K562 (cell line): ENCODE measurements at regions not wholly inside any gene's neighbourhood (a gene's known extent, or its start where the extent isn't known, plus 50 kb on each side); places are given as distances from the start of the nearest gene placed in this dataset.

Source experiments
- ATF3 ChIP-seq, 2 experiments: fragments of 450-650 bp in 1 of 2; sonication (generic) in 1 of 2; formaldehyde crosslinking in 1 of 2; IDR thresholded peaks in 1 of 2; conservative IDR thresholded peaks in 1 of 2; 2 replicates each; pipeline versions ENCODE4 v1.6.1 to v1.8.1; 2016 to 2023; ENCODE audit warnings: mild to moderate bottlenecking in 2 of 2, moderate library complexity in 2 of 2, inconsistent platforms in 1 of 2, missing genetic modification reagents in 1 of 2
- CEBPB ChIP-seq: fragments of 450-650 bp; IDR thresholded peaks from 2 replicates; pipeline ENCODE4 v1.6.1; 2016; ENCODE audit warnings: missing genetic modification characterization, missing compliant biosample characterization
- CTCF ChIP-seq, 3 experiments: IDR thresholded peaks in 2 of 3; conservative IDR thresholded peaks in 1 of 3; 2 replicates each; pipeline ENCODE4 v1.5.1; 2011 to 2012; ENCODE audit warnings: low read length in 3 of 3, mild to moderate bottlenecking in 3 of 3, control low read depth in 2 of 3, improper control_type of control experiment in 1 of 3, inconsistent platforms in 1 of 3, low read depth in 1 of 3, mixed read lengths in 1 of 3, moderate library complexity in 1 of 3; ENCODE audit not compliant: insufficient read depth in 2 of 3
- GABPB1 ChIP-seq: sonication (generic); formaldehyde crosslinking; IDR thresholded peaks from 2 replicates; pipeline ENCODE4 v1.8.0; 2022; ENCODE audit warnings: mild to moderate bottlenecking, missing genetic modification reagents
- HMGXB4 ChIP-seq: sonication (generic); formaldehyde crosslinking; IDR thresholded peaks from 2 replicates; pipeline ENCODE4 v1.8.1; 2023; ENCODE audit warnings: mild to moderate bottlenecking, missing genetic modification reagents
- JUNB ChIP-seq: fragments of 450-650 bp; formaldehyde crosslinking; conservative IDR thresholded peaks from 2 replicates; pipeline ENCODE4 v1.4.0; 2020; ENCODE audit warnings: mild to moderate bottlenecking
- NCOA4 ChIP-seq: fragments of 450-650 bp; IDR thresholded peaks from 2 replicates; pipeline ENCODE4 v1.6.1; 2018; ENCODE audit warnings: mild to moderate bottlenecking; ENCODE audit not compliant: partially characterized antibody
- NR2C2 ChIP-seq, 2 experiments: fragments of 200-800 bp in 1 of 2; sonication (Bioruptor generic) in 1 of 2; sonication (generic) in 1 of 2; formaldehyde crosslinking in 1 of 2; IDR thresholded peaks; 2 replicates each; pipeline versions ENCODE4 v1.6.1 to v1.8.0; 2016 to 2022; ENCODE audit warnings: mild to moderate bottlenecking in 1 of 2, missing compliant biosample characterization in 1 of 2, missing genetic modification characterization in 1 of 2, missing genetic modification reagents in 1 of 2
- RFX5 ChIP-seq: IDR thresholded peaks from 2 replicates; pipeline ENCODE4 v1.6.1; 2011; ENCODE audit warnings: low read depth, mild to moderate bottlenecking, improper control_type of control experiment, low read length
- USF1 ChIP-seq: sonication (generic); formaldehyde crosslinking; IDR thresholded peaks from 2 replicates; pipeline ENCODE4 v1.9.0; 2022; ENCODE audit warnings: mild to moderate bottlenecking, missing genetic modification reagents
- ZNF274 ChIP-seq: IDR thresholded peaks from 2 replicates; pipeline ENCODE4 v1.6.1; 2011; ENCODE audit warnings: low read depth, mild to moderate bottlenecking, low read length, moderate library complexity, borderline replicate concordance
- ZNF79 ChIP-seq: fragments of 250-450 bp; sonication (Bioruptor Pico); IDR thresholded peaks from 2 replicates; pipeline ENCODE4 v1.4.0; 2020; ENCODE audit warnings: low read depth, mild to moderate bottlenecking, moderate library complexity
- TF ChIP-seq, protein P1 (sequence below): fragments of 450-650 bp; formaldehyde crosslinking; IDR thresholded peaks from 2 replicates; pipeline ENCODE4 v1.4.0; 2022; ENCODE audit warnings: missing genetic modification characterization

GRCh38 chr22:49439373-49439772 is 388.3 kb downstream of the BRD1 start:
- TF ChIP-seq ZNF79 = no peak
- TF ChIP-seq NCOA4 = no peak
- TF ChIP-seq USF1 (CRISPR knock-in tag) = peak; percentile 69
- no peak for TF ChIP-seq JUNB
- TF ChIP-seq GABPB1 = no peak
- TF ChIP-seq NR2C2 (CRISPR knock-in tag; IDR thresholded peaks at IDR 0.05) = no peak
- TF ChIP-seq NR2C2 (tag; IDR thresholded peaks at IDR 0.05) = no peak
- TF ChIP-seq CTCF (IDR thresholded peaks at IDR 0.05 in 2 of 3, conservative IDR thresholded peaks at IDR 0.05 in 1 of 3; ENCODE audit: insufficient read depth in 2 of 3, low read depth in 1 of 3, low read length in 3 of 3) = no peak
- no peak for TF ChIP-seq RFX5
- TF ChIP-seq ZNF274 = no peak
- no peak for TF ChIP-seq CEBPB
- TF ChIP-seq ATF3 (IDR thresholded peaks at IDR 0.05) = no peak
- no peak for TF ChIP-seq ATF3 (CRISPR knock-in tag; conservative IDR thresholded peaks at IDR 0.05)
- TF ChIP-seq, protein P1, sequence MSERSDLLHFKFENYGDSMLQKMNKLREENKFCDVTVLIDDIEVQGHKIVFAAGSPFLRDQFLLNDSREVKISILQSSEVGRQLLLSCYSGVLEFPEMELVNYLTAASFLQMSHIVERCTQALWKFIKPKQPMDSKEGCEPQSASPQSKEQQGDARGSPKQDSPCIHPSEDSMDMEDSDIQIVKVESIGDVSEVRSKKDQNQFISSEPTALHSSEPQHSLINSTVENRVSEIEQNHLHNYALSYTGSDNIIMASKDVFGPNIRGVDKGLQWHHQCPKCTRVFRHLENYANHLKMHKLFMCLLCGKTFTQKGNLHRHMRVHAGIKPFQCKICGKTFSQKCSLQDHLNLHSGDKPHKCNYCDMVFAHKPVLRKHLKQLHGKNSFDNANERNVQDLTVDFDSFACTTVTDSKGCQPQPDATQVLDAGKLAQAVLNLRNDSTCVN (CRISPR knock-in tag) = no peak
- no peak for TF ChIP-seq HMGXB4 (CRISPR knock-in tag)
